ENCODE measurements at regions not wholly inside any gene's neighbourhood (a gene's known extent, or its start where the extent isn't known, plus 50 kb on each side); places are given as distances from the start of the nearest gene placed in this dataset.

GRCh38 chr6:91572878-91573277, 986.0 kb upstream of the MAP3K7 start:
- H3K27me3 Mint-ChIP-seq = no peaks in the 10 kb centered on the region
- no peaks in the 10 kb centered on the region for H3K9me3 Mint-ChIP-seq
- ATAC-seq (replicated peaks) = no peak
- H3K4me1 Mint-ChIP-seq = no peaks in the 10 kb centered on the region
- no peaks in the 10 kb centered on the region for H3K36me3 Mint-ChIP-seq (ENCODE audit: low read depth)
- H3K4me3 Mint-ChIP-seq = no peak overlapping the region
- H3K27ac Mint-ChIP-seq = no peak overlapping the region

GRCh38 chr6:91569071-91569470, 982.2 kb upstream of the MAP3K7 start:
- Mint-ChIP-seq H3K9me3 (no peaks in the 10 kb centered on the region), H3K4me3 (no peak overlapping the region), H3K27ac (no peak overlapping the region), H3K4me1 (no peaks in the 10 kb centered on the region), H3K27me3 (no peaks in the 10 kb centered on the region), H3K36me3 (ENCODE audit: low read depth) (no peaks in the 10 kb centered on the region)
- ATAC-seq (replicated peaks) = no peak

- H3K4me1 Mint-ChIP-seq = no peaks in the 10 kb centered on the region
- H3K4me3 Mint-ChIP-seq = no peak overlapping the region
- no peak overlapping the region for H3K27ac Mint-ChIP-seq
- no peaks in the 10 kb centered on the region for H3K27me3 Mint-ChIP-seq
- no peak for ATAC-seq (replicated peaks)
- no peaks in the 10 kb centered on the region for H3K36me3 Mint-ChIP-seq (ENCODE audit: low read depth)
- H3K9me3 Mint-ChIP-seq = peaks cover 6% of the 10 kb centered on the region
These were observed 979.6 kb upstream of the MAP3K7 start for GRCh38 chr6:91566467-91566866.

GRCh38 chr6:91565207-91565606, 978.3 kb upstream of the MAP3K7 start:
- no peaks in the 10 kb centered on the region for H3K4me1 Mint-ChIP-seq
- ATAC-seq (replicated peaks) = no peak
- peaks cover 9% of the 10 kb centered on the region for H3K9me3 Mint-ChIP-seq
- no peak overlapping the region for H3K4me3 Mint-ChIP-seq
- H3K36me3 Mint-ChIP-seq (ENCODE audit: low read depth) = no peaks in the 10 kb centered on the region
- H3K27ac Mint-ChIP-seq = no peak overlapping the region
- no peaks in the 10 kb centered on the region for H3K27me3 Mint-ChIP-seq

- Mint-ChIP-seq H3K27me3 (no peaks in the 10 kb centered on the region), H3K27ac (no peak overlapping the region), H3K9me3 (peaks cover 9% of the 10 kb centered on the region), H3K36me3 (ENCODE audit: low read depth) (no peaks in the 10 kb centered on the region), H3K4me1 (no peaks in the 10 kb centered on the region), H3K4me3 (no peak overlapping the region)
- no peak for ATAC-seq (replicated peaks)
These were observed 976.1 kb upstream of the MAP3K7 start for GRCh38 chr6:91562955-91563354.

- Mint-ChIP-seq H3K27me3 (no peaks in the 10 kb centered on the region), H3K36me3 (ENCODE audit: low read depth) (no peaks in the 10 kb centered on the region), H3K27ac (no peak overlapping the region), H3K4me1 (no peaks in the 10 kb centered on the region), H3K9me3 (peaks cover 9% of the 10 kb centered on the region), H3K4me3 (no peak overlapping the region)
- no peak for ATAC-seq (replicated peaks)
These were observed 973.5 kb upstream of the MAP3K7 start for GRCh38 chr6:91560409-91560808.

- no peaks in the 10 kb centered on the region for H3K27me3 Mint-ChIP-seq
- no peak for ATAC-seq (replicated peaks)
- H3K4me3 Mint-ChIP-seq = no peak overlapping the region
- H3K36me3 Mint-ChIP-seq (ENCODE audit: low read depth) = no peaks in the 10 kb centered on the region
- no peak overlapping the region for H3K27ac Mint-ChIP-seq
- no peaks in the 10 kb centered on the region for H3K9me3 Mint-ChIP-seq
- no peaks in the 10 kb centered on the region for H3K4me1 Mint-ChIP-seq
These were observed 954.0 kb upstream of the MAP3K7 start for GRCh38 chr6:91540902-91541301.

GRCh38 chr6:91539456-91539855, 952.6 kb upstream of the MAP3K7 start:
- no peaks in the 10 kb centered on the region for H3K9me3 Mint-ChIP-seq

GRCh38 chr6:91538622-91539021, 951.8 kb upstream of the MAP3K7 start:
- Mint-ChIP-seq H3K36me3 (ENCODE audit: low read depth) (no peaks in the 10 kb centered on the region), H3K27me3 (no peaks in the 10 kb centered on the region), H3K27ac (no peak overlapping the region), H3K4me1 (no peaks in the 10 kb centered on the region), H3K9me3 (no peaks in the 10 kb centered on the region), H3K4me3 (no peak overlapping the region)
- no peak for ATAC-seq (replicated peaks)

More at GRCh38 chr6:91539456-91539855, 952.6 kb upstream of the MAP3K7 start:
- no peak for ATAC-seq (replicated peaks)
- H3K4me1 Mint-ChIP-seq = no peaks in the 10 kb centered on the region
- H3K27me3 Mint-ChIP-seq = no peaks in the 10 kb centered on the region
- H3K4me3 Mint-ChIP-seq = no peak overlapping the region
- no peaks in the 10 kb centered on the region for H3K36me3 Mint-ChIP-seq (ENCODE audit: low read depth)
- H3K27ac Mint-ChIP-seq = no peak overlapping the region

- ATAC-seq (replicated peaks) = no peak
- Mint-ChIP-seq H3K9me3 (no peaks in the 10 kb centered on the region), H3K4me3 (no peak overlapping the region), H3K27me3 (no peaks in the 10 kb centered on the region), H3K27ac (no peak overlapping the region), H3K36me3 (ENCODE audit: low read depth) (no peaks in the 10 kb centered on the region), H3K4me1 (no peaks in the 10 kb centered on the region)
These were observed 947.7 kb upstream of the MAP3K7 start for GRCh38 chr6:91534614-91535013.

- Mint-ChIP-seq H3K36me3 (ENCODE audit: low read depth) (no peaks in the 10 kb centered on the region), H3K27me3 (no peaks in the 10 kb centered on the region), H3K27ac (no peak overlapping the region), H3K4me3 (no peak overlapping the region), H3K9me3 (no peaks in the 10 kb centered on the region), H3K4me1 (no peaks in the 10 kb centered on the region)
- no peak for ATAC-seq (replicated peaks)
These were observed 936.6 kb upstream of the MAP3K7 start for GRCh38 chr6:91523511-91523910.

GRCh38 chr6:91521999-91522398, 935.1 kb upstream of the MAP3K7 start:
- no peaks in the 10 kb centered on the region for H3K36me3 Mint-ChIP-seq (ENCODE audit: low read depth)
- H3K4me1 Mint-ChIP-seq = no peaks in the 10 kb centered on the region
- no peak overlapping the region for H3K4me3 Mint-ChIP-seq
- no peak for ATAC-seq (replicated peaks)
- no peaks in the 10 kb centered on the region for H3K9me3 Mint-ChIP-seq
- H3K27me3 Mint-ChIP-seq = no peaks in the 10 kb centered on the region
- H3K27ac Mint-ChIP-seq = no peak overlapping the region

GRCh38 chr6:91509711-91510110, 922.8 kb upstream of the MAP3K7 start:
- no peaks in the 10 kb centered on the region for H3K9me3 Mint-ChIP-seq
- H3K4me1 Mint-ChIP-seq = no peaks in the 10 kb centered on the region
- no peaks in the 10 kb centered on the region for H3K36me3 Mint-ChIP-seq (ENCODE audit: low read depth)
- H3K27ac Mint-ChIP-seq = no peak overlapping the region
- no peak for ATAC-seq (replicated peaks)
- H3K4me3 Mint-ChIP-seq = no peak overlapping the region
- H3K27me3 Mint-ChIP-seq = no peaks in the 10 kb centered on the region

- Mint-ChIP-seq H3K4me3 (no peak overlapping the region), H3K9me3 (no peaks in the 10 kb centered on the region), H3K27me3 (no peaks in the 10 kb centered on the region), H3K36me3 (ENCODE audit: low read depth) (no peaks in the 10 kb centered on the region), H3K4me1 (no peaks in the 10 kb centered on the region), H3K27ac (no peak overlapping the region)
- no peak for ATAC-seq (replicated peaks)
These were observed 922.2 kb upstream of the MAP3K7 start for GRCh38 chr6:91509039-91509438.

- H3K4me1 Mint-ChIP-seq = no peaks in the 10 kb centered on the region
- H3K27ac Mint-ChIP-seq = no peak overlapping the region
- no peaks in the 10 kb centered on the region for H3K9me3 Mint-ChIP-seq
- no peaks in the 10 kb centered on the region for H3K27me3 Mint-ChIP-seq
- ATAC-seq (replicated peaks) = no peak
- no peaks in the 10 kb centered on the region for H3K36me3 Mint-ChIP-seq (ENCODE audit: low read depth)
- no peak overlapping the region for H3K4me3 Mint-ChIP-seq
These were observed 919.6 kb upstream of the MAP3K7 start for GRCh38 chr6:91506509-91506908.

- Mint-ChIP-seq H3K36me3 (ENCODE audit: low read depth) (no peaks in the 10 kb centered on the region), H3K4me3 (no peak overlapping the region), H3K9me3 (no peaks in the 10 kb centered on the region), H3K27me3 (no peaks in the 10 kb centered on the region), H3K4me1 (no peaks in the 10 kb centered on the region), H3K27ac (no peak overlapping the region)
- ATAC-seq (replicated peaks) = no peak
These were observed 918.3 kb upstream of the MAP3K7 start for GRCh38 chr6:91505199-91505598.
